D721Med (cell line): ENCODE measurements at regions not wholly inside any gene's neighbourhood (a gene's known extent, or its start where the extent isn't known, plus 50 kb on each side); places are given as distances from the start of the nearest gene placed in this dataset.

Experiments used
- DNase-seq: peaks from one replicate; pipeline ENCODE4 v3.0.0; 2011; ENCODE audit warnings: low spot score; ENCODE audit not compliant: insufficient read length
- FAIRE-seq: peaks from 2 replicates; lab custom pipeline; 2011; peaks lifted over from hg19 to GRCh38; lab: Jason Lieb, UNC
- TF ChIP-seq, protein P1 (sequence below): IDR thresholded peaks from 2 replicates; pipeline ENCODE4 v1.5.1; 2012; ENCODE audit warnings: mild to moderate bottlenecking, control low read depth; ENCODE audit not compliant: insufficient read depth; ENCODE audit errors: missing control alignments

DNA sequence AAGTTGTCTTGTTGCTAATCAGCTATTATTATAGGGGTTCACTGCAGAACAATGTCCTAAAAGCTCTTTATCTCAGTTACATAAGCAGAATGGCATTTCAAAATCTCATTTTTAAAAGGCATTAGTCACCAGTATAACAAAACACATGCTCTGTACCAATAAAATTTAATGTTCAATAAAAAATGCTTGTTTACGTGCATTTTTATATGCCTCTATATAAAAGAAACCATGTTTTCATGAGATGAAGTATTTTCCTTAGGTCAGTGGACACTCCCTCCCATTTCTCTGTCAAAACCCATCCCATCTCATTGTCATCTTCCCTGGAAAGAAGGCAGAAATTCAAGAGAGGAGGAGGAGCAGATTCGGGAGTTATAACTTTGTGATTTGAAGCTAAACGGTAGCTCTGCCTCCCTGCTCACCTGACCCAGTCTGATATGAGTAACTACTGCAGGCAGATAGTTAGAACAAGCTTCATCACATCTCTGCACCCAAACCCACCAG is 231.9 kb upstream of the SIX2 start:
- DNase-seq (no peak), FAIRE-seq (no peak)
- TF ChIP-seq, protein P1, sequence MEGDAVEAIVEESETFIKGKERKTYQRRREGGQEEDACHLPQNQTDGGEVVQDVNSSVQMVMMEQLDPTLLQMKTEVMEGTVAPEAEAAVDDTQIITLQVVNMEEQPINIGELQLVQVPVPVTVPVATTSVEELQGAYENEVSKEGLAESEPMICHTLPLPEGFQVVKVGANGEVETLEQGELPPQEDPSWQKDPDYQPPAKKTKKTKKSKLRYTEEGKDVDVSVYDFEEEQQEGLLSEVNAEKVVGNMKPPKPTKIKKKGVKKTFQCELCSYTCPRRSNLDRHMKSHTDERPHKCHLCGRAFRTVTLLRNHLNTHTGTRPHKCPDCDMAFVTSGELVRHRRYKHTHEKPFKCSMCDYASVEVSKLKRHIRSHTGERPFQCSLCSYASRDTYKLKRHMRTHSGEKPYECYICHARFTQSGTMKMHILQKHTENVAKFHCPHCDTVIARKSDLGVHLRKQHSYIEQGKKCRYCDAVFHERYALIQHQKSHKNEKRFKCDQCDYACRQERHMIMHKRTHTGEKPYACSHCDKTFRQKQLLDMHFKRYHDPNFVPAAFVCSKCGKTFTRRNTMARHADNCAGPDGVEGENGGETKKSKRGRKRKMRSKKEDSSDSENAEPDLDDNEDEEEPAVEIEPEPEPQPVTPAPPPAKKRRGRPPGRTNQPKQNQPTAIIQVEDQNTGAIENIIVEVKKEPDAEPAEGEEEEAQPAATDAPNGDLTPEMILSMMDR: no peak

DNA sequence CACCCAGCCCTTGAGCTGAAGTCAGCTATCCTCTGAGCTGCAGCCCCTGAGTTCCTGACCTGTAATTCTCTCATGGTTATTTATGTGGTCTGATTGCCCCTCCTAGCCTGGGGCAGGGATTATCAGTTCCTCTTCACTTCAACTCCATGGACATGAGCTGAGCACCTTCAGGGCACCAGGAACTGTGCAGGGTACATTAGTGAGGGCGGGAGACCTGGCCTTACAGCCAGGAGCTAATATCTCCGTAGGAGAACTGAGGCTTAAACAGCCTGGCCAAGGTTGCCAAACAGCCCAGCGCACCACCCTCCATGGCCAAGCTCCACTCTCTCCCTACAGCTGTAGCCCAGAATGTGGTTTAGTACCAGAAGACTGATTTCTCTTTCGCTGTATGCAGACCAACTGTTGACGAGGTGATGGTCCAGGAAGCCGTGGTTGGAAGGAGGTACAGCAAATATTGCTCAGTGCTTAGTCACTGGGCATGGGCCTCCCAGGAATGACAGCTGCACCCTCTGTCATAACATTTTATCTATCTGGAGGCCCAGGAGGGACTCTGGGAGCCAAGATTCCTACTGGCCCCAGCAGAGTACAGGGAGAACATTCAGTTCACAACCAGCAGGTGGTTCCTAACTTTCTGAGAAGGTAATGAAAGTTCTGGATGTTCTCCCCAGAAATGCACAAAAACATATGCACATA is 228.7 kb upstream of the SIX2 start:
- FAIRE-seq: no peak
- TF ChIP-seq, protein P1: no peak
- DNase-seq: no peak

- TF ChIP-seq, protein P1: no peak
- DNase-seq (no peak), FAIRE-seq (no peak)
These were observed 227.9 kb upstream of the SIX2 start for GRCh38 chr2:45237128-45237527.

DNA sequence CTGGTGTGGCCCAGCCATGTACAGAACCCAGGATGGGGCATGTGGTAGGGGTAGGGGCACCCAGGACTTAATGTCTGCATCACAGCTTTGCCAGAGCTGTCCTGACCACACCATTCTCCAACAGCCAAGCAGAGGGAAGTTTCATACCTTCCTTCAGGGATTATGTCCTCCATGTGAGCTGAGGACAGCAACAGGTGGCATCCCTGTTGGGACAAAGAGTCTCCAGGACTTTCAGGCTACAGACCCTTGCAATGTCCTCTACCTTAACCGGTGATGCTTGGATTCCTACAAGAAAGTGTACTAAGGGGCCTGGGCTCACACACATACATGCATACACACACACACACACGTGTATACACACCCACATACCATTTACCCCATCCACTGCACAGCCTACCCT is 227.0 kb upstream of the SIX2 start:
- DNase-seq (no peak), FAIRE-seq (no peak)
- TF ChIP-seq, protein P1: no peak

DNA sequence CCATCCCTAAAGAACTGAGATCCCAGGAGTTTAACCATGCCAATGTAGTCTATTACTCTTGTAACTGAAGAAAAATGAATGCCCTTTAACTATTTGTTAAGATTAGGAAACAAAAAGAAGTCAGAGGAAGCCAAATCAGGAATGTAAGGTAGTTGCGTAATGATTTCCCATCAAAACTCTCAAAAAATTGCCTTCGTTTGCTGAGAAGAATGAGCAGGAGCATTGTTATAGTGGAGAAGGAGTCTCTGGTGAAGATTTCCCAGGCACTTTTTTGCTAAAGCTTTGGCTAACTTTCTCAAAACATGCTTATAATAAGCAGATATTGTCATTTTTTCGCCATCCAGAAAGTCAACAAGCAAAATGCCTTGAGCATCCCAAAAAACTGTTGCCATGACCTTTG is 224.0 kb upstream of the SIX2 start:
- TF ChIP-seq, protein P1: no peak
- DNase-seq (no peak), FAIRE-seq (no peak)

DNA sequence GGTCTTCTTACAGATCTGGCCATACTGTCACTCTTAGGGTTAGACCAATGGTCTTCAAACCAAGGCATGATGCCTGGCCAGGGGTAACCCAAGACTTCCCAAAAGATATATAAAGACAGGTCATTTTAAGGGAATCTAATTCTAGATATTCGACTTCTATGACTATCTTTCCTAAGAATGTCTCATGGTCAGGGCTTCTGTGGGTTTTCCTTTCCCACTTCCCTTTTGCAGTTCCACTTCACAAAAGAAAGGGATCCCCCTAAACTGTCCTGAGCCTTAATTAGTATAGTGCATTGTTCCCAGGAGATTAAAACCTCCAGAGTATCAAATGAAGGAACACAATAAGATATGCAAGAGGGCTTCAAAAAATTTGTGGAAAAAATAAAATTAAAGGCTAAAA is 223.6 kb upstream of the SIX2 start:
- no peak for DNase-seq
- no peak for FAIRE-seq
- TF ChIP-seq, protein P1: no peak

DNA sequence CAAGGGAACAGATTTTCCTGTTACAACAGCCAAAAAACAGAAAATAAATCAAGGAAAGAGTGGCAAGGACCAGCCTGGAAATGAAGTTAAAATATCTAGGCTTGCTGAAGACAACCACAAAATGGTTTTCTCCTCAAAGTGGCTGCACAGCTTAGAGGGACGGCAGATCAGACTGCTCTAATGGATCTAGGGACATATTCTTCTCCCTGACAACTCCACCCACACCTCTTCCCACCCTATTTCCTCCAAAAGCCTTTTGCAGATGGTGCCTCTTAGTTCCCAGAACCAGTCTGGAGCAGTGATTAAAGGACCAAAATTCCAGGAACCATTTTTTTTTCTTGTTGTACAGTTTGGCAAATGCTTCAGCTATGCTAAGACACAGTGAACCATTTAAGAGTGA is 220.2 kb upstream of the SIX2 start:
- FAIRE-seq: no peak
- no peak for DNase-seq
- TF ChIP-seq, protein P1: no peak
